HG02678 (cell line): ENCODE measurements at regions not wholly inside any gene's neighbourhood (a gene's known extent, or its start where the extent isn't known, plus 50 kb on each side); places are given as distances from the start of the nearest gene placed in this dataset.

Experiments used
- ATAC-seq: cut with Tn5 transposase; IDR thresholded peaks from one replicate; pipeline ENCODE4 v1.9.1; 2021; ENCODE audit warnings: mild to moderate bottlenecking, moderate library complexity; ENCODE audit not compliant: unreplicated experiment

DNA sequence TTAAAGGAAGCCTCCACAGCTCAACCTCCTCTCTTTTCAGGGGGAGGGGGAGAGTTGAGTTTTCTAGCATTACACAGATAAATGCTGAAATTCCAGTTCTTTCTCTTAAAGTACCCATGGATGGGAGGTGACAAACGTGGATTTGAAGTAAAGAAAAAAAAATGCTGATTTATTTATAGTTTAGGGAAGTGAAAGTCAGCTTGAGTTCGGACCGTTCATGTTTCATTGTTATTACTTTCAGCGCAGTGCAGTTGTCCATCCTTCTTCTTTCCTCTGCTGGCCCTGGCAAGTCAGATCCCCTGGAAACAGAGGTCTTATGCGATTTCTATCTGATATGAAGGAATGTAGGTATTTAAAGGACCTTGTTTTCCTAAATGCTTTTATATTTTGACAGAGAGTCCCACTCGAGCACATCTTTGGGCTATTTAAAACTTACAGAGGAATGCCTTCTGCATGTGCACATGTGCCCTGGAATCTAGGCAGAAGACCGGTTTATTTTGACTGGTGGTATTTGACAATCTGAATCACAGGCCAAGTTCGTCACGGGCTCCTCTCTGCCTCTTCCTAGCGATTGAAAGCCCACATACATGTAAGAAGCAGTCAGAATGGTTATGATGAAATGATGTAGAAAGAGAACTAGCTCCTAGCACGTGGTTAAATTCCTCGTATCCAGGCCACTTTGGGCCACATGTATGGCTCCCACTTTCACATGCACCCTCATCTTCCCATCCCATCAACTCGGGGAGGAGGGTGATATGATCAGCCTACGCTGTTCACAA lies 385.2 kb upstream of the KLF4 start:
- peak; percentile 66 for ATAC-seq

DNA sequence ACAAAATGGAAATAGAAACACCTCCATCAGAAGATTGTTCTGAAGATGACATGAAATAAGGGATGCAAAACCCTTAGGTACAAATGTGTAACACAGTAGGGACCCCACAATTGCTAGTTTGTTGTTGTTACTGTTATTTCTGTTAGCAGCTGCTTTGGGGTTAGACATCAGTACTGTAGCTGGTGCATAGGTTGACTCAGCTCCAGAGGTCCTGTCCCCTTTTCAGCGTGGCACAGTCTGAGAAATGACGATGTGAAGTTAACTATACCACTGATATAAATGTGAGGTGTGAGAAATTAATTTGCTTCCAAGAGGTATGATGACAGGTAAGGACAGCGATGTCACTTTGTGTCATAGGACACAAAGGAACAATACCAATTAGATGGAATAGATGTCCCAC lies 384.6 kb upstream of the KLF4 start:
- ATAC-seq, result peak; percentile 15

DNA sequence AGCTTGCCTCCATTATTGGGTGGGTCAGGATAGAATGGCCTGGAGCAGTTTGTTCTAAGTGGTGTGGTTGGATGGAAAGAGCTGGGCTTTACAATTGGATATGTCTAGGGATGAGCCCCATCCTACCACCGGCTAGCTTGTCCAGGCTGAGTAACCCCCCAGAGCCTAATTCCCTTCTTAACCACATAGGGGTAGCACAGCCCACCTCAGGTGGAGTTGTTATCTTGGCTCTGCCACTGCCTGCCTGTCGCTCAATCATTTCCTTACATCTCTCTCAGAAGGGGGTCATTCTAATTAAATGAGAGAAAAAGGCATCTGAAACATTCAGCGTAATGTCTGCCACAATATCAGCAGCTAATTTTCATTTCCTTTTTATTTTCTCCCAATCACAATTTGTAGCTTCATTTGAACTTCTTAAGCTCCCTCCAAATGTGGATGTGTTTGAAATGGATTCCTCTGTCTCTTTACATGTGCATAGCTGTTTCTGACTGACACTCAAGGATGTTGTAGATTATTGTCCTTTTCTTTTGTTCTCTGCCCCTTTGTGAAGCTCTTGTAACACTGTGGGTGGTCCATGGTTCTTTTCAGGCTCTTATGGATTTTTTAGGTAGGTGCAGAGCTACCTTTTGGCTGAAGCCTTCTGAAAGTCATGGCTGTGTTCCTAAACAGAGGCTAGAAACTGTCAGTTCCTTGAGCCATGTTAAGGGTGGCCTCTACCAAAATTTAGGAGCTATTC lies 383.1 kb upstream of the KLF4 start:
- no peak for ATAC-seq

DNA sequence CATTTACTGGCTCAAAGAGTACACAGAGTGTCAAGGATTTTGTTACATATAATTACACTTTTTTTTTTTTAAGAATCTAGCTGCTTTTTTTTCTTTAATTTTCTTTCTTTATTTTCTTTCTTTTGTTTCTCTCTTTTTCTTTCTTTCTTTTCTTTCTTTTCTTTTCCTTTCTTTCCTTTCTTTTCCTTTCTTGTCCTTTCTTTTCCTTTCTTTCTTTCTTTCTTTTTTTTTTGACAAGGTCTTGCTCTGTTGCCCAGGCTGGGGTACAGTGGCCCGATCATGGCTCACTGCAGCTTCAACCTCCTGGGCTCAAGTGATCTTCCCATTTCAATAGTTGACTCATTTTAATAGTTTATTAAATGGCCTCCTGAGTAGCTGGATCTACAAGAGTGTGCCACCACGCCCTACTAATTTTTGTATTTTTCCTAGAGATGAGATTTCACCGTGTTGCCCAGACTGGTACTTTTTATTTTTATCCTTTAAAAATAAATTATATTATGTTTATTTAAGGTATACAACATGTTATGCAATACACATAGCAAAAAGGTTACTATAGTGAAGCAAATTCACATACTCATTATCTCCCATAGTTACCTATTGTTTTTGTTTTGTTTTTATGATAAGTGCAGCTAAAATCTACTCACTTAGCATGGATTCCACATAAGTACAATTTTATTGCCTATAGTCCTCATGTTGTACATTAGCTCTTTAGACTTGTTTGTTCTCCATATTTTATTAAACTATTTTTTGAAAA lies 381.5 kb upstream of the KLF4 start:
- ATAC-seq, result no peak

DNA sequence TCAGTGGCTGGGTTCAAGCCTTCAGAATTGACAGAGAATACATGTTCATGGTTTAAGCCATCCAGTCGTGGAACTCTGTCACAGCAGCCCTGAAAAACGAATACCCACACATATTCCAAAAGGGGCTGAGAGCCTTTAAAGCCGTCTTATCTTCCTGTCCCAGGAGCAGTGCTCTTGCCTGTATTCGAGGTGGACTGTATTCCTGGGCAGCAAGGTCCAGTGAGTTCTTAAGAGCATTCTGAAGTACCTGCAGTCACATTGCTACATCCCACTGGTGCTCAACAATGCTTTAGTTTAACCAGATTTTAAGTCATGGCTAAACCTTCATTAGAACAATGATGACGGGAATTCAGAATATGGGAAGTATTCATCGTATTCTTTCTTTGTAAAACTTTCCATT lies 380.7 kb upstream of the KLF4 start:
- ATAC-seq, result no peak

DNA sequence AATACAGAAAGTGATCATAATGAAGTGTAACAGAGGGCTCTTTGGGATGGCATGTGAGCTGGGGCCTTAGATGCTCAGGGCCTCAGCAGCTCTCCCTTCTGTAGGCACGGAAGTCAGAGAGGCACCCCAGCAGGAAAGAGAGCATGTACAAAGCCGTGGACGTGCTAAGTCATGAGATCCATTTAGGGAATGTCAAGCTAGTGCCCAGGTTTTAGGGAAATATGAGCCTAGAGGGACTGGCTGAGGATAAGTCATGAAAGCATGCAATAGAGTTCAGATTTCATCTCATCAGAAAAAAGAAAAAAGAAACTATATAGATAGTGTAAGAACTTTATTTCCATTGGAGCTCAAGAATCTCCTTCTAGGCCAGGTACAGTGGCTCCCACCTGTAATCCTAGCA lies 379.5 kb upstream of the KLF4 start:
- ATAC-seq, result no peak

DNA sequence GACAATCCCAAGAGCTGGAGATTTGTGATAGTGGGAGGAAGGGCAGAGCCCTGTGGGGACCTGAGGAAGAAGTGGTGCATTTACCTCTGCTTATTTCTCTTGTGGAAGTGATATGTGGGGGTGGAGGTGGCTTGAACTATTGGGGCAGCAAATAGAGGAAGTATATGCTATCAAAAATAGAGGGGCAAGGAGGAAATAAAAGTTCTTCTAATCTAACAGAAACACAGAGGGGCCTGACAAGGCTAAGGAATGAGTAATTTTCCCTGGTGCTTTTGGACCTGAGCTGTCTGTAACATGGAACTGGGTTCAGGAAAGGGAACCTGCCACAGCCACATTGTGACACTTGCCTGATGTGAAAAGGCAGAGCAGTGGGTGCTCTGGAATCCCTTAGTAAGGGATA lies 378.6 kb upstream of the KLF4 start:
- no peak for ATAC-seq

DNA sequence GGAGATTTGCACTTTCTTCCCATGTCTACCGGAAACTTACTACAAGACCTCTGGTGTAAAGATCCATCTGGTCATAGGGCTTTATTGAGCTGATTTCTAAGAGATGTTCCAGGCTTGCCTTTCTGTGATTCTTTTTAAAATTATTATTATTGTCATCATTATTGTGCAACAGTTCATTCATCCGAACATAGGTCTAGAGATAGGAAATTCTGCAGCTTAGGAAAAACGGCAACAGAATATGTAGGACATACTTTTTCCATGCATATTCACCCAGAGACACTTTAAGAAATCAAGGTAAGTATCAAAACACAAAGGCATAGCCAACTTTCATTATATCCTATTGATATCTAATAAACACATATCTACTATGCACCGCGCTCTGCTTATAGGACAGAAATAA lies 378.2 kb upstream of the KLF4 start:
- ATAC-seq, result no peak

DNA sequence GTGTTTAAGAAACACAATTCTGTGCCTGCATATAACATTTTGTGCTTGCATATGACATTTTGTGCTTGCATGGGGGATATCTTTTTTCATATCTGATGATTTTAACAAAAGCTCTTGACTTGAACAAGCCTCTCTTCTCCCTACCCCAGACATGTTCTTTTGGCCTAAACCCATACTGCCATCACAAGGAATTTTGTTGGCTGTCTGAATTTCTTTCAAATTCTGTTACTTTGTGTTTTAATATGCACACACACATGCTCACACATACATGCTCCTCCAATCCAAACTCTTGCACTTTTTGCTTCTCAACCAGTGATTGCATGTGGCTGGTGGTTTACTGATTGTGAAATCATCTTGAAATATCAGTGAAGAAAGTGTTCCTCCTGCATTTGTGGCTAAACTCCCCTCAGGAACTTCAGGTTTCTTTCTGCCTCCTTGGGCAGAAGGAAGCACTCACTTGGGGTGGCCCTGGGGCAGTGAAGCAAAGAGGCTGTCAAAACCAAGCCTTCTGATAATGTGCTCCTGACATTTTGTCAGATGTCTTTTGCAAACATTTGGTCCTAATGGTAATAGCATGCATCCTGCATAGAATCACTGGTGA lies 377.2 kb upstream of the KLF4 start:
- ATAC-seq, result no peak

DNA sequence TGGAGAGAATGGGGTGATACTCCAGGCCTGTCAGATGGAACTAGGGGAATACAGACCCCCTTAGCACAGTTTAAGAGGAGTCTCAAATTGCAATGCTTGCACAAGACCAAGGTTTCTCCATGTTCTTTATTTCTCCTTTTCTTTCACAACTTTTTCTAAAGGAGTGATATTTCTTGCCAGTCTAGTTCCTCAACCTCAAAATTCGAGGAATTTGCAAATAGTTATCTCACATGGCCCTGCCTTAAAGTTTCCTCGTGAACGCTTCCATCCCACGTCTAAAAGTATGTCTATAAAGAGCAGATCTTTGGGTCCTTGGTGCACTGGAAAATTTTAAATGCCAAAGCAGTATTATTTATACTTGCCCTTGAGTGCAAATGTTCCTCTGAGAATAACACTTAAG lies 373.8 kb upstream of the KLF4 start:
- no peak for ATAC-seq

DNA sequence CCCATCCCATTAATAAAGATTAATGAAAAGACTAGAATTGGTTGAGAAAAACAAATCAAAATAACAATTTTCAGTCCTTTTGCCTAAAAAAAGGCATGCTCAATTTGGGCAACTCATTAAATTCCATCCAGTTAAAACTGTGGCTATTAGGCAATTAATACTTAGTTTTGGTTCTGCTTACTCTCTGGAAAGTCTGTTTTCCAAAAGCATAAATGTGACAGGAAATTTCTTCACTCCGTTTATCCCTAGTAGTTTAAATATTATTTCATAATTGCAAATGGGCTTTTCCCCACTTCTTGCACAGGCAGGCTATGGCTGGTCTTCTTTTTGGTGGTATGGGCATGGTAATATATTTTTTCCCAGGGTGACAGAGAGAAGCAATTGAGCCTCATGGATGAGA lies 373.3 kb upstream of the KLF4 start:
- ATAC-seq, result no peak

DNA sequence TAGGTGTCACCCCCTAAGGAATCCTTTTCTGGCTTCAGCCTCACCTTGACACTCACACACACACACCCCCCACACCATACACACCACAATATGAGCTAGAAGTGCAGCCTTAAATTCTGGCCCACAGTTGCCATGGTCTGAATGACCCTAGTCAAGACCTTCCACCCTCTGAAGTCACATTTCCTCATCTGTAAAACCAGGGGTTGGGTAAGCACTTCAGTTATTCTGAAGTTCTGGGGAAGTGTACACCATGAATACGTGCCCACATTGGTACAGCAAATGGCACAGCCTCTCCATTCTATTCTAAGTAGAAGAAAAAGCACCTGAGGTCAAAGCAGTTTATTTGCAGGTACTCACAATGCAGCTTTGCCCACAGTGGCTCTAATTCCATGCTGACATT lies 372.8 kb upstream of the KLF4 start:
- ATAC-seq, result no peak

DNA sequence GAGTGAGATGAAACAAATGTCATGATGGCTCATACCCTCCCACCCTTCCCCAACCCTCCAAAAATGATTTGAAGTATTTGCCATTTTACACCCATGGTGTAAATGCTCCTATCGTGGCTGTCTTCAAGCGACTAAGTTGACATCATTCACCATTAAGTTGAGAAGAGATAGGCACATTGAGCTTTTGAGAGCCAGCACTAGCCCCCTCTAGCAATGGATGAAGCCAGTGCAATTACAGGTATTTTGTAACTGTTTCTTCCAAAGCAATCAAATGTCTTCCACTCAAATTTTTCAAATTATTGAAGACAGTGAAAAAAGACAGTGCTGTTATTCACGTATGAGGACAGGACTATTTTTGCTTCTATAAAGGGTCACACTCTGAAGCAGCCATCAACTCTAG lies 371.5 kb upstream of the KLF4 start:
- no peak for ATAC-seq

DNA sequence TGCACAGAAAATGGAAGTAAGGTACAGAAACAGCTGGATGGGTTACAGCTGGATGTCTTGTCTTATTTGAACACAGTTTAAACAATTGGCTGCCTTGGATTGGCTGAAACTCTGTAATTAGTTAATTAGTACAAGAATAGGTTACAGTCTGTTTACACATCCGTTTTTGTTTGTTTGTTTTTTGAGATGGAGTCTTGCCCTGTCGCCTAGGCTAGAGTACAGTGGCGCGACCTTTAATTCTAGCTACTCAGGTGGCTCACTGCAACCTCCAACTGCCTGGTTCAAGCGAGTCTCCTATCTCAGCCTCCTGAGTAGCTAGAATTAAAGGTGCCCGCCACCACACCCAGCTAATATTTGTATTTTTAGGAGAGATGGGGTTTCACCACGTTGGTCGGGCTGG lies 368.7 kb upstream of the KLF4 start:
- ATAC-seq, result no peak

DNA sequence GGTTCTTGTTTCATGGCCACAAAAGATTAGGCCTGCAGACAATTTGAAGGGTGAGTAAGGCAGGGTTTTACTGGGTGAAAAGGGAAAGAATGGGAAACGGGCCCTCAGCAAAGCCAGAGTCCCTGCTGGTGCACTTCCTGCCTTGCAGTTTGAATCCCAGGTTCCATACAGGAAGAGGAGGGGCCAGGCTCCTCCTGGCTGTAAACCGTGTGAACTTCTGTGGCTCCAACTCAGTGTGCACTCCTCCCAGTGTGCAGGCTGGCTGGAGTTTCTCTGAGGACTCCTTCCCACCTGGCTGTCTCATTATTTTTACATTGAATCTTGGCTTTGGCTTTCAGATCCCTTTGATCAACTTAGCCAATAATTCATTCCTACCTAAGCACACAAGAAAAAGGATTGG lies 367.1 kb upstream of the KLF4 start:
- ATAC-seq, result no peak

DNA sequence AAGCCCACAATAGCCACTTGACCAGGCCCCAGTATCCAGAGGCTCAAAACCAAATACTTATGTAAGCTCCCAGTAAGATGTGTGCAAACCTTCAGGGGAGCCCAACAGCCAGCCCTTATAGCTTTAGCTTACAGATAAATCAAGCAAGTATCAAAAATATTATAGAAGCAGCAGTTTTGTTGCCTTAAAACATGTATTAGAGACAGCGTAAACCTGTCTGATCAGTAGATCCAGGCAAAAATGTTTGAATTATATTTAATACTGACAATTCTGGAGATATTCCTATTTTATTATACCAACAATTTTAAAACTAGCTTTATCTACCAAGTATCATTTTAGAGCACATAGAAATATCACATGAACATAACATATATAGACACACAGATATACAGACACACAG lies 365.6 kb upstream of the KLF4 start:
- ATAC-seq, result no peak

DNA sequence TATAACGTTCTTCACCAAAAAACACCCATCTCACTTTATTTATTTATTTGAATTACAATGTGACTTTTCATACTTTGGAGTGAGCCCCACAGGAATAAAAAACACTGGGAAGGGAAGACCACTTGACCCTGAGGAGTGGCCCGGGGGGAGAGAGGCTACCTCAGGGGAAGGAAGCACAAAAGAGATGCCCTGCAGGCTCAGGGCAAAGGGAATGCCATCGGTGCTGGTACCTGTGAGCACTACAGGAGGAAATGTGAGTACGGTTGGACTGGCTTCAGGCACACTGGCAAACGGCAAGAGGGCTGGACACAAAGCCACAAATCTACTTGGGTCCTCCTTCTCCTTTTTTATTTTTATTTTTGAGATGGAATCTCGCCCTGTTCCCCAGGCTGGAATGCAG lies 363.9 kb upstream of the KLF4 start:
- ATAC-seq, result no peak

DNA sequence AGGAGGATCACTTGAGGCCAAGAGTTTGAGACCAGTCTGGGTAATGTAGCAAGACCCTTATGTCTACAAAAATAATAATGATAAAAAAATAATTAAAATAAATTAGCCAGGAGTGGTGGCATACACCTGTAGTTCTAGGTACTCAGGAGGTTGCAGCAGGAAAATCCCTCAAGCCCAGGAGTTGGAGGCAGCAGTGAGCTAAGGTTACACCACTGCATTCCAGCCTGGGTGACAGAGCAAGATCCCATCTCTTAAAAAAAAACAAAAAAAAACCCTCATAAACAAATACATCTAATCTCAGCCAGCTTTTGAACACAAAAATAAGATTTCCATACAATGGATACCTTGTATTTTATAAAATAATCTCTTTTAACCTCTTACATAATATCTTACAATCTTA lies 363.3 kb upstream of the KLF4 start:
- no peak for ATAC-seq

DNA sequence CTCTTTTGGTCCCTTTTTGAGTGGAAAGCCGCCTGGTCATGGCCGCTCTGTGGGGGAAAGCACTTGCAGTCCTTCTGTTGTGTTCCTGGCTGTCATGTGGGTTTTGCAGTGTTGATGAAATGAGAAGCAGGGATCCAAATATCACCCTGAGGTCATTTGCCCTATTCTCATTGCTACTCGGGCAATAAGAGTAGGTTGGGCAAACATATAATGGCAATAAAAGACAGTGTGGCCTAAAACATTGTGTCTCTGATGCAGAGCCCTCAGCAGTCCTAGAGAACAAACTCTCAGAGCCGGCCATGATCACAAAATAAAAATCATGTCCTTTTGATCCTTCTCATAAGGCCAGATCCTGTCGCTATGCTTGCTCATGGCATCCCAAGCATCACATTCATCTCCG lies 361.1 kb upstream of the KLF4 start:
- ATAC-seq, result no peak

DNA sequence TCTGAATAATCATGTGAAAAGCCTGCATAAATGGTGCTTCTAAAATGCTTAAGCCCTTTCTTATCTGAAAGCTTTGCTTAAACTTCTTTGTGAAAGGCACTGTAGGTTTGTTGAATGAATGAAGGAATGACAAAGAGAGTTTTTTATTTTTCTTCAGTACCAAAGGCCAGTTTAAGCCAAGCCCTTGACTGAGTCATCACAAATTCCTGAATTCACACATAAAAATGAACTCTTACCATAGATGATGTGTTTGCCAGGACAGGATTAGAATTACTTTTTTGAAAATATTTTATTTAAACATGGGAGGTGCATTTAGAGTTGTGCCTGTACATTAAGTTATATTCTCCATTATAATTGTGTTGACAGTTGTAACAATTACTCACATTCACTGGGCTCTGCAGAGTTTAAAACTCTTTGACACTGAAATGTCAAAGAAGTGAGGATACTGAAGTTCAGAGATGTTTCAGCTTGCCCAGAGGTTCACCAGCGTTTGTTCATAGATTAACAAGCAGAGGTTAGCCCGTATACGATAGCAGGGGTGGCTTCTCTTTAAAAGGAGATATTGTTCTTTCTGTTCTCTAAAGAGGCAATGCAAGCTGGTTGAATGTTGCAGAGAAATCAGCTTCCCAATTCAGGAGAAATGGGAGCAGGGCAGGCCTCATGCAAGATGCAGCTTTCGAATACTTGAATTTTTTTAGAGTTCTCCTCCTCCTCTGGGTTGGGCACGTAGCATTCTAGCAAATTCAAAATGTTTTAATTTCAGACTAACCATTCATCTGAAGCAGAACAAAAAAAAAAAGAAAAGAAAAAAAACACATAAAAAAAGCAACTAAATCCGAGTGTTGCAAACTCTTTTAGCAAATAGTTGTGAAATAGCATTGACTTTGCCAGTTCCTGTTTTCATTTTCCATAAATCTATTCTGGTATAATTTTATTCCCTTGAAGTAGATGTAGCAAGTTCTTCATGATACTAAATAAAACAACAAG lies 358.7 kb upstream of the KLF4 start:
- no peak for ATAC-seq
